Fibroblast of pulmonary artery (primary cell): ENCODE measurements at regions not wholly inside any gene's neighbourhood (a gene's known extent, or its start where the extent isn't known, plus 50 kb on each side); places are given as distances from the start of the nearest gene placed in this dataset.

ENCODE experiments used
- DNase-seq: peaks from one replicate; pipeline ENCODE4 v3.0.0-alpha.2; 2010; ENCODE audit warnings: low read depth
- H3K4me3 ChIP-seq: replicated peaks from 2 replicates; pipeline ENCODE4 v1.5.1; 2011; ENCODE audit warnings: low read depth, mild to moderate bottlenecking, control low read depth, low read length, moderate library complexity
- TF ChIP-seq, protein P1 (sequence below): IDR thresholded peaks from 2 replicates; pipeline ENCODE4 v1.5.1; 2011; ENCODE audit warnings: mild to moderate bottlenecking, control low read depth, low read length, inconsistent platforms; ENCODE audit errors: missing control alignments

DNA sequence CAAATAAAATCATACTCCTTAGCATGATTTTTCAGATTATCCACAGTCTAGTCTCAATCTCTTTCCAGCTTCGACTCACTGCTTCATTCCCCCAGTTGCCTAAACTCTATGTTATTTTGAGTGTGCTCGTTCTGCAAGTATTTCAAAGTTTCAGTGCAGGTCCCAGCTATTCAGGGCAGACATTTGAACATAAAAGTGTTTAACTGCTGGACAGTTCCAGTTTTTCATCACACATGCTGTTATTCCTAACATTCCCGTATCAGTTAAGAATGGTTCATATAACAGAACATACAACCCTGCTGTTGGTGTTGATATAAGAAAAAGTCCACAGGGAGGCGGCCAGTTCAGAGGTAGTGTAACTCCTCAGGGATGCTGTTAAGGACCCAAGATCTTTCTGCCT lies 113.3 kb downstream of the SLIT2 start:
- TF ChIP-seq, protein P1, sequence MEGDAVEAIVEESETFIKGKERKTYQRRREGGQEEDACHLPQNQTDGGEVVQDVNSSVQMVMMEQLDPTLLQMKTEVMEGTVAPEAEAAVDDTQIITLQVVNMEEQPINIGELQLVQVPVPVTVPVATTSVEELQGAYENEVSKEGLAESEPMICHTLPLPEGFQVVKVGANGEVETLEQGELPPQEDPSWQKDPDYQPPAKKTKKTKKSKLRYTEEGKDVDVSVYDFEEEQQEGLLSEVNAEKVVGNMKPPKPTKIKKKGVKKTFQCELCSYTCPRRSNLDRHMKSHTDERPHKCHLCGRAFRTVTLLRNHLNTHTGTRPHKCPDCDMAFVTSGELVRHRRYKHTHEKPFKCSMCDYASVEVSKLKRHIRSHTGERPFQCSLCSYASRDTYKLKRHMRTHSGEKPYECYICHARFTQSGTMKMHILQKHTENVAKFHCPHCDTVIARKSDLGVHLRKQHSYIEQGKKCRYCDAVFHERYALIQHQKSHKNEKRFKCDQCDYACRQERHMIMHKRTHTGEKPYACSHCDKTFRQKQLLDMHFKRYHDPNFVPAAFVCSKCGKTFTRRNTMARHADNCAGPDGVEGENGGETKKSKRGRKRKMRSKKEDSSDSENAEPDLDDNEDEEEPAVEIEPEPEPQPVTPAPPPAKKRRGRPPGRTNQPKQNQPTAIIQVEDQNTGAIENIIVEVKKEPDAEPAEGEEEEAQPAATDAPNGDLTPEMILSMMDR, result no peak
- H3K4me3 ChIP-seq, result no peak overlapping the region
- DNase-seq, result no peak

- no peak for DNase-seq
- TF ChIP-seq, protein P1, result no peak
- no peak overlapping the region for H3K4me3 ChIP-seq
These were observed 115.7 kb downstream of the SLIT2 start for GRCh38 chr4:20367446-20367845.

DNA sequence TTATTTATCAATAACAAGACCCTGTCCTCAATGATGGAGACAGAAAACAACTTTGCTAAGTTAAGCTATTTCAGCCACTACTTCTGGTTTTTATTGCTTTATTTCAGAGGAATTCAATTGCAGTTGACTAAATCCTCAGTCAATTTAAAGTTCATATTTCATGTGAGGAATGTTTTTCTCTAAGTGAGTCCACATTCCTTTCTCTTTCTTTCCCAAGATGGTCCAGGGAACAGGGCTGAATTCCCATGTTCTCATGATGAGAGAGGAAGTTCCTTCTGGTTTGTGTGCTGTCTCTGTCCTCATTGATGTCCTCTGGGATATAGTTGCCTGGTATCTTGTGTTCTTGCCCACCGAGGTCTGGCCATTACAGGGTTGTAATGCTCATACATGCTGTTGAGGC lies 117.2 kb downstream of the SLIT2 start:
- TF ChIP-seq, protein P1, result no peak
- peak; percentile 30 for DNase-seq
- H3K4me3 ChIP-seq, result no peak overlapping the region

GRCh38 chr4:20370274-20370673 lies 118.6 kb downstream of the SLIT2 start:
- no peak overlapping the region for H3K4me3 ChIP-seq
- TF ChIP-seq, protein P1, result no peak
- peak; percentile 44 for DNase-seq

- no peak overlapping the region for H3K4me3 ChIP-seq
- DNase-seq, result no peak
- TF ChIP-seq, protein P1, result no peak
These were observed 124.4 kb downstream of the SLIT2 start for GRCh38 chr4:20376070-20376469.

GRCh38 chr4:20378181-20378580 lies 126.5 kb downstream of the SLIT2 start:
- peak; percentile 18 for DNase-seq
- TF ChIP-seq, protein P1, result no peak
- no peak overlapping the region for H3K4me3 ChIP-seq

DNA sequence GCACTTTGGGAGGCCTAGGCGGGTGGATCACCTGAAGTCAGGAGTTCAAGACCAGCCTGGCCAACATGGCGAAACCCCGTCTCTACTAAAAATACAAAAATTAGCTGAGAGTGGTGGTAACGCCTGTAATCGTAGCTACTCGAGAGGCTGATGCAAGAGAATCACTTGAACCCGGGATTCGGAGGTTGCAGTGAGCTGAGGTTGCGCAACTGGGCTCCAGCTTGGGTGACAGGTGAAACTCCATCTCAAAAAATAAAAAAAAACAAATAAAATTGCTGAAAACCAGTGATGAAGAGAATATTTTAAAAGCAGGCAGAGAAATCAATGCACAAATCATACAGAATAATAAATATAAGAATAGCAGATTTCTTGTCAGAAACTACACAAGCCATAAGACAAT lies 129.3 kb downstream of the SLIT2 start:
- TF ChIP-seq, protein P1, result no peak
- no peak overlapping the region for H3K4me3 ChIP-seq
- no peak for DNase-seq
